Muscle of leg (tissue), 3 donors: ENCODE measurements at regions not wholly inside any gene's neighbourhood (a gene's known extent, or its start where the extent isn't known, plus 50 kb on each side); places are given as distances from the start of the nearest gene placed in this dataset.
A peak's percentile ranks its signal among the peaks of the same experiment; 100 is the strongest.

Experiments used
- DNase-seq: peaks from one replicate; pipeline ENCODE4 v3.0.0; 2013
- H3K27ac ChIP-seq: one replicate; pipeline ENCODE4 v1.5.1; 2013; ENCODE audit warnings: mild to moderate bottlenecking, low read length, control low read depth
- H3K27me3 ChIP-seq: one replicate; pipeline ENCODE4 v1.6.1; 2013; ENCODE audit warnings: low read length; ENCODE audit not compliant: control insufficient read depth, insufficient read depth
- H3K36me3 ChIP-seq: one replicate; pipeline ENCODE4 v1.6.1; 2013; ENCODE audit warnings: low read length; ENCODE audit not compliant: control insufficient read depth, insufficient read depth
- H3K4me1 ChIP-seq: one replicate; pipeline ENCODE4 v1.6.1; 2013; ENCODE audit warnings: low read length; ENCODE audit not compliant: control insufficient read depth, insufficient read depth
- H3K4me3 ChIP-seq: one replicate; pipeline ENCODE4 v1.5.1; 2013; ENCODE audit warnings: low read length, control low read depth
- H3K9me3 ChIP-seq: replicated peaks from 2 replicates; pipeline ENCODE4 v1.6.1; 2013; ENCODE audit warnings: low read depth, low read length; ENCODE audit not compliant: control insufficient read depth
- WGBS: methylation state at CpG from one replicate; pipeline ENCODE4 v1.1.5; 2013; ENCODE audit warnings: missing lambda C conversion rate; ENCODE audit not compliant: insufficient coverage; 5-methylcytosine and 5-hydroxymethylcytosine counted together

- no peaks in the 10 kb centered on the region for H3K9me3 ChIP-seq
- H3K27ac ChIP-seq, result no peak overlapping the region
- no peak for DNase-seq
- H3K4me1 ChIP-seq, result no peaks in the 10 kb centered on the region
- no peaks in the 10 kb centered on the region for H3K36me3 ChIP-seq
- no peaks in the 10 kb centered on the region for H3K27me3 ChIP-seq
- no peak overlapping the region for H3K4me3 ChIP-seq
Observed at GRCh38 chr13:58455094-58455493, 823.5 kb downstream of the PCDH17 start.

DNA sequence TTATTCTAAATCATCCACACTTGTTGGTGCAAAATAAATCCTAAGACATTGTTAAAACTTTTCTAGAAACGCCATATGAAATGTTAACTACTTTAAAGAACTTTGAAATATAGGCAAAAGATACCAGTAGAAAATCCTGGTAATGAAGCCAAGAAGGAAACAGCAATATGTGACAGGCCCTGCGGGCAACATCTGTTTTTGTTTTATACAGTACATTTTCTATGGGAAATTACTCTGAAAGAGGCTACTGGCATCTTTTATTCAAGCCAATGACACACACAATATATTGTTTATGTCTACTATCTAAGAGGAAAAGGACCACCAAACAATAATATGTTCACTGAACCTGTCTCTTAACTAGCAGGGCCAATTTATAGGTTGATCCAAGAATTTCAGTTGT lies 829.7 kb downstream of the PCDH17 start:
- Histone ChIP-seq H3K27ac (no peak overlapping the region), H3K4me1 (no peaks in the 10 kb centered on the region), H3K36me3 (no peaks in the 10 kb centered on the region), H3K4me3 (no peak overlapping the region), H3K27me3 (no peaks in the 10 kb centered on the region), H3K9me3 (no peaks in the 10 kb centered on the region)
- DNase-seq, result peak; percentile 20
- WGBS, result no CpG with 5 or more reads among the region's 2 CpGs

GRCh38 chr13:58463841-58464240 lies 832.3 kb downstream of the PCDH17 start:
- no peaks in the 10 kb centered on the region for H3K27me3 ChIP-seq
- H3K4me1 ChIP-seq, result no peaks in the 10 kb centered on the region
- no peak for DNase-seq
- no peak overlapping the region for H3K4me3 ChIP-seq
- no peak overlapping the region for H3K27ac ChIP-seq
- H3K9me3 ChIP-seq, result no peaks in the 10 kb centered on the region
- H3K36me3 ChIP-seq, result no peaks in the 10 kb centered on the region

DNA sequence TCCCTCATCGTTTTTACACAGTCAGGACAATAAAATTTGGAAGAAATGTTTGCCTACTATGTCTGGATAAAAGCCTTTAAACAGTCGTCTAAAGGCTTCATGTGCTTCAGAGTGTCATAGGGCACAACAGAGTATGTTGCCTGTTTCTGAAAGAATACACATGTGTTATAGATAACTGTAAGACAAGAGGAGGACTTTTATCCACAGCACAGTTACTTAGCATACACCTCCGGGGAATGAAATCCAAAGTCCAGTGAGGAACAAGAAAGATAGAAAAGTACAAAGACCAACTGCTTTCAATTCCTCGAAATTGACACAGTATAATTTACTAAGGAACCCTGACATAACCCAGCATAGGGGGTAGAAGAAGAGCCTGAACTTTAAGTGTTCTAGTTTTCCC lies 835.6 kb downstream of the PCDH17 start:
- Histone ChIP-seq H3K9me3 (no peaks in the 10 kb centered on the region), H3K4me1 (no peaks in the 10 kb centered on the region), H3K27me3 (no peaks in the 10 kb centered on the region), H3K27ac (no peak overlapping the region), H3K4me3 (no peak overlapping the region), H3K36me3 (no peaks in the 10 kb centered on the region)
- no peak for DNase-seq
- 20% methylated on average over 1 of the region's 4 CpGs for WGBS

GRCh38 chr13:58472483-58472882 lies 840.9 kb downstream of the PCDH17 start:
- no CpG with 5 or more reads among the region's 3 CpGs for WGBS
- no peak overlapping the region for H3K4me3 ChIP-seq
- H3K36me3 ChIP-seq, result no peaks in the 10 kb centered on the region
- H3K27ac ChIP-seq, result no peak overlapping the region
- H3K27me3 ChIP-seq, result no peaks in the 10 kb centered on the region
- no peak for DNase-seq
- no peaks in the 10 kb centered on the region for H3K4me1 ChIP-seq
- no peaks in the 10 kb centered on the region for H3K9me3 ChIP-seq

- Histone ChIP-seq H3K27me3 (no peaks in the 10 kb centered on the region), H3K9me3 (no peaks in the 10 kb centered on the region), H3K36me3 (no peaks in the 10 kb centered on the region), H3K4me1 (no peaks in the 10 kb centered on the region), H3K27ac (no peak overlapping the region), H3K4me3 (no peak overlapping the region)
- DNase-seq, result peak; percentile 50
Observed at GRCh38 chr13:58474581-58474980, 843.0 kb downstream of the PCDH17 start.

DNA sequence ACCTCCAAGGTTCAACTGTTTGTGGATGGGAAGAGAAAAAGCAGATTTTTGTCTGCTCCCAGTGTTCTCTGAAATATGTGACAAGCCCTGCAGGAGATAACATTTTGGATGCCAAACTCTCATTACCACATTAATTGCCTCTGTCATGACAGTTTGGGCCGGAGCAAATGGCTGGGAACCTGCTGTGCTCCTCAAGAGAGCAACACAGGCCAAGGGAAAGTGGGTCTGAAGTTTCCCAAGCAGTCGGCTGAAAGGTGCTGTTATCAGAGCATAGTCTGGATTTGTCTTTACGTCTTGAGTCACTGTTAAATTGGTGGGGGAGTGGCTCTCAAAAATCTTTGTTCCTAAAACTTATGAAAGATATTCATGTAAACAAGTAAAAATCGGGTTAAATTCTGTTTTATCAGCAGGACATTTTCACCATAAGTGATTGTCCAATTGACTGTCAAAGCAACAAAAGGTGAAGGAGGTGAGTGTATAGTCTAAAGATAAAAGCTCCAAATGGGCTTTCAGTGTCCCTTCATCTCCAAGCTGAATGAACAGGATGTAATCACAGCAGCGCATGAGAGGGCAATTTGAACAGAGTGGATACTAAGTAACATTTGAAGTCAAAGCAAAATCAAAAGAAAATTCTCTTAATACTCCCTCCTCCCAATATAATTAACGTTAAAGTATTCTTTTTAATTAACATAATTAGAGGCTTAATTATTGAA lies 844.8 kb downstream of the PCDH17 start:
- 38% methylated on average over 1 of the region's 6 CpGs for WGBS
- no peak for DNase-seq
- no peak overlapping the region for H3K4me3 ChIP-seq
- no peaks in the 10 kb centered on the region for H3K4me1 ChIP-seq
- H3K9me3 ChIP-seq, result no peaks in the 10 kb centered on the region
- H3K27me3 ChIP-seq, result no peaks in the 10 kb centered on the region
- H3K27ac ChIP-seq, result no peak overlapping the region
- no peaks in the 10 kb centered on the region for H3K36me3 ChIP-seq

- Histone ChIP-seq H3K4me1 (no peaks in the 10 kb centered on the region), H3K9me3 (no peaks in the 10 kb centered on the region), H3K36me3 (no peaks in the 10 kb centered on the region), H3K27me3 (no peaks in the 10 kb centered on the region), H3K27ac (no peak overlapping the region), H3K4me3 (no peak overlapping the region)
- no peak for DNase-seq
- WGBS, result no CpG with 5 or more reads among the region's 1 CpG
Observed at GRCh38 chr13:58478858-58479257, 847.3 kb downstream of the PCDH17 start.

GRCh38 chr13:58480061-58480460 lies 848.5 kb downstream of the PCDH17 start:
- no peak overlapping the region for H3K4me3 ChIP-seq
- H3K4me1 ChIP-seq, result no peaks in the 10 kb centered on the region
- H3K27me3 ChIP-seq, result no peaks in the 10 kb centered on the region
- DNase-seq, result peak; percentile 82
- no peak overlapping the region for H3K27ac ChIP-seq
- no peaks in the 10 kb centered on the region for H3K9me3 ChIP-seq
- WGBS, result no CpG with 5 or more reads among the region's 1 CpG
- H3K36me3 ChIP-seq, result no peaks in the 10 kb centered on the region

GRCh38 chr13:58488251-58488650 lies 856.7 kb downstream of the PCDH17 start:
- WGBS, result 86% methylated on average over 2 of the region's 5 CpGs
- H3K27me3 ChIP-seq, result no peaks in the 10 kb centered on the region
- H3K4me1 ChIP-seq, result no peaks in the 10 kb centered on the region
- no peak overlapping the region for H3K4me3 ChIP-seq
- H3K9me3 ChIP-seq, result no peaks in the 10 kb centered on the region
- DNase-seq, result no peak
- no peaks in the 10 kb centered on the region for H3K36me3 ChIP-seq
- H3K27ac ChIP-seq, result no peak overlapping the region

GRCh38 chr13:58495668-58496067 lies 864.1 kb downstream of the PCDH17 start:
- WGBS, result no CpG with 5 or more reads among the region's 2 CpGs
- Histone ChIP-seq H3K9me3 (no peaks in the 10 kb centered on the region), H3K36me3 (no peaks in the 10 kb centered on the region), H3K4me1 (no peaks in the 10 kb centered on the region), H3K27ac (no peak overlapping the region), H3K27me3 (no peaks in the 10 kb centered on the region), H3K4me3 (no peak overlapping the region)
- no peak for DNase-seq
